ENCODE measurements at regions not wholly inside any gene's neighbourhood (a gene's known extent, or its start where the extent isn't known, plus 50 kb on each side); places are given as distances from the start of the nearest gene placed in this dataset.

- no peaks in the 10 kb centered on the region for H3K9me3 ChIP-seq
- H3K4me1 ChIP-seq = no peaks in the 10 kb centered on the region
- no peaks in the 10 kb centered on the region for H3K27me3 ChIP-seq (replicated peaks in 1 of 7)
- TF ChIP-seq POLR2AphosphoS5 (IDR thresholded peaks at IDR 0.05) (no peak), POLR2A (IDR thresholded peaks at IDR 0.05) (no peak), CTCF (IDR thresholded peaks at IDR 0.05 in 8 of 11, conservative IDR thresholded peaks at IDR 0.05 in 3 of 11) (no peak)
- no peak overlapping the region for H3K27ac ChIP-seq
- intact Hi-C loops (cut with DNase I; ENCODE audit: low total_unique reads) = no loop called here
- WGBS, 5 donors = 85 to 91% (median 89%) methylated on average over 5 of the region's 5 CpGs
- DNase-seq = no peak
- H3K4me3 ChIP-seq = no peak overlapping the region
- H3K36me3 ChIP-seq = no peaks in the 10 kb centered on the region
Measured at GRCh38 chr5:113897748-113898147, 384.3 kb downstream of the YTHDC2 start.

DNA sequence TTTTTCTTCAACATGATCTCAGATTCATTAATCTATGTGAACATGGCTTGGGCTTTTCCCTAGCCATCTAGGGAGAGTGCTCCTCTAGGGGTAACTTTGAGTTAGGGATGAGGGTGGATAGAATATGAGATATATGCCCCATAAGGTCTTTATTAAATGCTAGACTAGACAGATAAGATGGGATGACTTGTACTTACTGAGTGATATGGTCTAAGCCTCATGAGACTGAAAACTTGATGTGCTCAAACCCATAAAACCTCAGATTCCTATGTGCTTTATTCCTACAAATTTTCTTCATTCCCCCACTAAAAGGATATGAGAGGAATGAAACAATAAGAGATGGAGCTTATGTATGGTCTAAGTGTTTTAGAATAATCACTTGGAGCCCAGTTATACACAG lies 386.6 kb downstream of the YTHDC2 start:
- no peaks in the 10 kb centered on the region for H3K9me3 ChIP-seq
- H3K27ac ChIP-seq = no peak overlapping the region
- H3K4me1 ChIP-seq = no peaks in the 10 kb centered on the region
- no peak overlapping the region for H3K4me3 ChIP-seq
- H3K27me3 ChIP-seq (replicated peaks in 1 of 7) = no peaks in the 10 kb centered on the region
- no peaks in the 10 kb centered on the region for H3K36me3 ChIP-seq
- TF ChIP-seq POLR2A (IDR thresholded peaks at IDR 0.05) (no peak), CTCF (IDR thresholded peaks at IDR 0.05 in 8 of 11, conservative IDR thresholded peaks at IDR 0.05 in 3 of 11) (no peak), POLR2AphosphoS5 (IDR thresholded peaks at IDR 0.05) (no peak)
- intact Hi-C loops (cut with DNase I; ENCODE audit: low total_unique reads) = no loop called here
- DNase-seq = no peak

- DNase-seq = no peak
- 62 to 86% (median 79%) methylated on average over 3 of the region's 3 CpGs for WGBS, 5 donors
- intact Hi-C loops (cut with DNase I; ENCODE audit: low total_unique reads) = no loop called here
- Histone ChIP-seq H3K9me3 (no peaks in the 10 kb centered on the region), H3K4me1 (no peaks in the 10 kb centered on the region), H3K36me3 (no peaks in the 10 kb centered on the region), H3K27ac (no peak overlapping the region), H3K4me3 (no peak overlapping the region), H3K27me3 (replicated peaks in 1 of 7) (no peaks in the 10 kb centered on the region)
- TF ChIP-seq CTCF (IDR thresholded peaks at IDR 0.05 in 8 of 11, conservative IDR thresholded peaks at IDR 0.05 in 3 of 11) (no peak), POLR2A (IDR thresholded peaks at IDR 0.05) (no peak), POLR2AphosphoS5 (IDR thresholded peaks at IDR 0.05) (no peak)
Measured at GRCh38 chr5:113900816-113901215, 387.3 kb downstream of the YTHDC2 start.

DNA sequence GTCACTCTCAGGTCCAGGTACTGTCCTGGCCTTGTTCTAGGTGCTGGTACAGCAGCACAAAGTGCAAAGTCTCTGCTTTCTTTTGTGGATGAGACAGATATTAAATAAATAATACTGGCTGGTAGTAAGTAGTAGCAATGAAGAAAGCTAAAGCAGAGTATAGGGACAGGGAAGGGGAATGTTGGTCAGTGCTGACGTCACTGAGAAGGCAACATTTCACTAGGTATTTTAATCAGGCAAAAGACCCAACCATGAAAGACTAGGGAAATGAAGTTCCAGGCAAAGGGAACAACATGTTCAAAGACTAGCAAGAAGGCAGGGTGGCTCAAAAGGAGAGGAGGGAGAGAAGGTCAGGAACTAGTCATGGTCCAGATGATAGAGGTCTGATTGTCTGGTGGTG lies 388.2 kb downstream of the YTHDC2 start:
- Histone ChIP-seq H3K4me1 (no peaks in the 10 kb centered on the region), H3K27ac (no peak overlapping the region), H3K36me3 (no peaks in the 10 kb centered on the region), H3K27me3 (replicated peaks in 1 of 7) (no peaks in the 10 kb centered on the region), H3K9me3 (no peaks in the 10 kb centered on the region), H3K4me3 (no peak overlapping the region)
- 62 to 80% (median 66%) methylated on average over 1 of the region's 1 CpG for WGBS, 5 donors
- DNase-seq = no peak
- intact Hi-C loops (cut with DNase I; ENCODE audit: low total_unique reads) = no loop called here
- TF ChIP-seq POLR2A (IDR thresholded peaks at IDR 0.05) (no peak), CTCF (IDR thresholded peaks at IDR 0.05 in 8 of 11, conservative IDR thresholded peaks at IDR 0.05 in 3 of 11) (no peak), POLR2AphosphoS5 (IDR thresholded peaks at IDR 0.05) (no peak)
